ENCODE measurements at regions not wholly inside any gene's neighbourhood (a gene's known extent, or its start where the extent isn't known, plus 50 kb on each side); places are given as distances from the start of the nearest gene placed in this dataset.

DNA sequence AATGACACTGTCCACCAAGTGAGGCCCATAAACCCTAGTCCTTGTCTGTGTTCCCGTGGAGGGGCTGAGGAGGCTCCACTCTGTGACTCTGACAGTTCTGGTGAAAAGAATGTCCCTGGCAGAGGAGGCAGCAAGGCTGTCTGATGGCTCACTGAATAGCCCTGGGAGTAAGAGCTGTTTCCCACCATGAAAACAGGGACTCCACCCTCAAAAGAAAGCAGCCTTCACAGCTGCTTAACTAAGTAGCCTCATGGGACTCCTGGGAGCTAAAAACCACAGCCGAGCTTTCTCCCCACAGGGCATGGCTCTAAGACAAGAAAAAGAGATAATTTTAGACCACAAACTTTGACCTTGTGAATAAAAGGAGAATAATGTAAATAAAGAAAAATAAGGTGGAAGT, 135.1 kb upstream of the FRY start:
- DNase-seq (ENCODE audit: low read depth), result no peak

DNA sequence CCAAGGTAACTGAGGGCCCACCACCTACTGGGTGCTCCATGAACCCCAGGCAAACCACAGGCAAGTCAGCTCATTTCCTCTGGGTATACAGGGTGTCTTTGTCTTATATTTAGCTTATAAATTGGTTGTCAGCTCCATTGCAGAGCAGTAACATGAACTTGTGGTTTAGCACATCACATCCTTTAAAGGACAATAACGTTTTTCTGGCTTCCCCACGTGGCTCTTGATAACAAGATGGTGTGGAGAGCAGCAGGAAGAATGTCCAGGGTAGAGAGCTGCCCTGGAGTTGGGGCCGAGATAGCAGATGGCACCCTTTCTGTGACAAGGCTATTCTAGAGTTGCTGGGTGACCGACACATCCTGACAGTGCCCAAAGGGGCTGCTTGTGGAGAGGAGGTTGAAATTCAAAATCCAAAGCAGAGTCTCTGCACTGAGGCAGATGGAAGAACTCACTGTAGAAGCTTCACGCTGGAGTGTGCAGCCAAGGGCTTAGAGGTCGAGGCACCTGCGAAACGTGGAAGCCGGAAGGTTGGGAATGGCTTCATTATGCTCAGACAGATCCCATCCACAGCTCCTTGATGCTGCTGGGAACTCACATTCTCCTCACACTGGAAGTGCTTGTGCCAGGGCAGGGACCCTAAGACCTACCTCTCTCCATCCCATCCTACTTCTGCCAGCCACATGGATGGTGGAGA, 133.0 kb upstream of the FRY start:
- DNase-seq (ENCODE audit: low read depth), result no peak

DNA sequence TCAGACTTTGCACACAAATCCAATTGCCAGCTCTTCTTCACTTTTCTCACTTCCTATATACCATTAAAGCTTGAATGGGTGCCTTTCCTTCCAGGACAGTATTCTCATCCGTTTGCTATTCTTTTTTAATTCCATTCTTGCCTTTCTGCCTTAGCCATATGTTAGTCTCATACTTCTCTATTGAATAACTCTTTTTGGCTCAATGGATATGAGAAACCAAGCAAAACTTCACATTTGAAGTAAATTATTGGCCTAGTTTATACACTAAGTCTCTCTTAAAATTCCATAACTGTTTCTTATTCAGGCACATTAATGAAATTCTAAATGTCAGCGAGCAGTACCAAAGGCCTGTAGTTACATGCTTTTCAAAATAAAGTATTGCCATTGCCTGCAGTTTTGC, 129.6 kb upstream of the FRY start:
- DNase-seq (ENCODE audit: low read depth), result no peak

DNA sequence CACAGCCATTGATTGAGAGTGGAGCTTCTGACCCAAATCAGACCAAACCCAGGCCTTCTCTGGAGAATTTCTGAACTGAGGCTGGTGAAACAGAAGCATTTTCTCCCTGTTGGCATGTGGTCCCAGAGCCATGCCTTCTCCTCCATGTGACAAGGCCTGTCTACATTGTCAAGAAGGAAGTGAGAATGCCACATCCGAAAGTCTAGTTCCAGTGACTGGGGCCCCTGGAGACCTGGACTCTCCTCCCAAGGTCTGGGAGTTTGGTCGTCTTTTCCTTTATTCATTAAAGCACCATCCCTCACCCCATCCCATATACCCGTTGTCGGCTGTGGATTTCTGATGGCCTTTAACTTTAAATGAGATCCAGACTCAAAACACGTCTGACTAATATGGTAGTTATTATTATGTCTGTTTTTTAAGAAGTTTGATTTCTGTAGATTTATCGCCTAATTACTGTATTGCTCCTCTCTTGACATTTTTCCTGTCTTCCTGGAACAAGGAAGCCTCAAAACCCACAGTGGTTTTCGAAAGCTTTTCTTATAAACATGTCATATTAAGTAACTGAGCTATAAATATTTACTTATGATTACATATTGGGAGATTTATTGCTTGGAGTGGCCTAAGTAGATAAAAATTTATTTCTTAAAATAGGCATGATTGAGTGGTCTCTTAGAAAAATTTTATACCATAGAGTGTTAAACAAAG, 128.3 kb upstream of the FRY start:
- DNase-seq (ENCODE audit: low read depth), result no peak

DNA sequence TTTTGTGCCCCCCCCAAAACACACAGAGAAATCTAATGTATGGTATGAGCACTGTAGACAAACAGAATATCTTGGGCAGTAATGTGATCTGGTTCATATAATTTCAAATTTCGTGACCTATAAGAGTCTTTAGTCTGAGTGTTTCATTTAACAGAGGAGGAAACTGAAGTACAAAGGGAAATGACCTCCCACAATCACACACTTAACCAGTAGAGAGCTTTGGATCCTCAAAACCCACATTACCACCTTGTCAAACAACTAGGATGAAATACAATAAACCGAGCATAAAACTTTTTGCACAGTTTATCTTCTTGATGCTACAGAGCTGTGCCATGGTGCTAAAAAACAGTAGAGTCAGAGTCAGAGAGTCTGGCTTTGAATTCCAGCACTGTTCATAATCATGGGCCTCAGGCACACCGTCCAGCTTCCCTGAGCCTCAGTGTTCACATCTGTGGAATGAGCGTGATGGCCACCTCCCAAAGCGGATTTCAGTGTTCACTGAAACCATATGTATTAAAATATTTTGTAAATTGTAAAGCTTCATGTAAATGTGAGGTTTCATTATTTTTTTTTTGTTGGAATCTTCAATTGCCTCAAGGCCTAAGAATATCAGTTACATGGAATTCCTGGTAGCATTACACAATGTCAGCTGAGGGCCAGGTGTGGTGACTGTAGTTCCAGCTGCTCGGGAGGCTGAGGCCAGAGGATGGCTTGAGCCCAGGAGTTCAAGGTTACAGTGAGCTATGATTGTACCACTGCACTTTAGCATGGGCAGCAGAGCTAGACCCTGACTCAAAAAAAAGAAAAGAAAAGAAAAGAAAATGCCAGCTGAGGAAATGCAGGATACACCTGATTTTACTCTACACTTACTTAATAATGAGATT, 126.4 kb upstream of the FRY start:
- DNase-seq (ENCODE audit: low read depth), result no peak

DNA sequence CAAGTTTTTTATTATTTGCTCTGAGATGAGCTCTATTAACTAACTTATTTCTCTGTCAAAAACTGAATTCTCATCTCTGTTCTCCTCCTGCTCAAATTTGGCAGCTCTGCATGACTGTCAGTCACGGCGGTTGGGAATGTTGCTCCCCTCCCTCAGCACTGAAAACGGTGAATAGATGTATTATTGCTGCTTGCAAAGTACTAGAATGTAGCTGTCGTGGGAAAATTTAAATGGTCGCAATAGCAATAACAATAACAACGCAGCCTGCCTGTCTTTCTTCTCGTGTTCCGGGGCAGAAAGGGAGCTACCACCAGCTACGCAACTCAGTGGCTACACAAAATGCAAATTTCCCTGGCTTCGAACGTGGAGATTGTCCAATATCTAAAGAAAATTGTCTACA, 125.6 kb upstream of the FRY start:
- DNase-seq (ENCODE audit: low read depth), result no peak

DNA sequence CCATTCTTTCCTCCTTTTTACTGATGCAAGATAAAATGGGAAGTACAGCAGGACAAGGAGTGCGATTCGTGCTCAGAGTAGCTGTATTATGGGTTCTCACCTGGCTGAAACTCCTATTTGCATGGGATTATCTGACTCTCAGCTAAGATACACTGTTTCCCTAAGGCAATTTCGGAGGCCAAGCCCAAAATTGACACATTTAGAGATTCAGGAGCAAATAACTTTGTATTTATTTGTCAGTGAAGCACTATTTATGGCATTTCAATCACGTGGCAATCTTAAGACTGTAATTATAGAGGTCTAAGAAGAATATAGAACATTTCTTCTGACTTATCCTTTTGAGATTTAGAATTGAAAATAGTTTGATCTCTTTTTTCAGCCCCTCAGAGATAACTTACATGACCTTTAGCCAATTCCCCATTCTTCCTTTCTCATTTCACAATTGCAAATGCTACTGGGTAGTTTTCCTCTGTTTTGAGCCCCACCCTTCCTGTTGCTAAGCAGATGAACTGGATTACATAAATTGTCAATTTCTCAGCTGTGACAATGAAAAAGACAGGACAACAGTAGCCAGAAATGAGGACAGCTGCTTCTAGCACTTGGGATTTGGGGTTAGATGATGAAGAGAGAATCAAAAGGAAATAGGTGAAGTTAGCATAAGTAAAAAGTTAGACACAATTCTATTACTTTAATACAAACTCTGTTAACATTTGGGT, 122.7 kb upstream of the FRY start:
- DNase-seq (ENCODE audit: low read depth), result no peak

DNA sequence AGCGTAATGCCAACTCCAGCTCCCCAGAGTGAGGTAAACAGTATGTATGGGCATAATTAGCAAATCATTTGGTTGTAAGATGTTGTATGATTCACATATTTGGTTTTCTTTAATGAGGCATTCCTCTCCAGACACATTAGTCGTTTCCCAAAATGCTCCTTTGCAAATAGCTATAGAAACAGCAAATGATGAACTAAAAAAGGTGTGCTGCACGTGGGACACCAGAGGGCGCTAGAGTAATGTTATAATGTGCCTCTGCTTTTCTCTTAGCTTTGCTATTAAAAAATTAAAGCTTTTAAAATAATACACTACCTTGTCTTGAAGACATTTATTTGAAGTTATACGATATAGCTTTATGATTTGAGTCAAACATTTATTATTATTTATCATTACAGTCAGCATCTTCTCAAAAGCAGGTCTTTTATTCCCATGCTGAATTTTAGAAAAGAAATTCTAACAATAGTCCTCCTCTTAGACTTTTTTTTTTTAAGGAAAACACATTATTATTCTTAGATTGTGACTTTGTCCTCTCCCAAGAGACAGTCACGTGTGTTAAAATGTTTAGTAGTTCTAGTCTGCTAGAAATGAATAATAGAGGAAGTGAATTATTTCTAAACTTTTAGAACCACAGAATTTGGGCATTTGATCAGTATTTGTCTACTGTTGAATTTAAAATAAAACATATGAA, 121.6 kb upstream of the FRY start:
- DNase-seq (ENCODE audit: low read depth), result peak; percentile 44

DNA sequence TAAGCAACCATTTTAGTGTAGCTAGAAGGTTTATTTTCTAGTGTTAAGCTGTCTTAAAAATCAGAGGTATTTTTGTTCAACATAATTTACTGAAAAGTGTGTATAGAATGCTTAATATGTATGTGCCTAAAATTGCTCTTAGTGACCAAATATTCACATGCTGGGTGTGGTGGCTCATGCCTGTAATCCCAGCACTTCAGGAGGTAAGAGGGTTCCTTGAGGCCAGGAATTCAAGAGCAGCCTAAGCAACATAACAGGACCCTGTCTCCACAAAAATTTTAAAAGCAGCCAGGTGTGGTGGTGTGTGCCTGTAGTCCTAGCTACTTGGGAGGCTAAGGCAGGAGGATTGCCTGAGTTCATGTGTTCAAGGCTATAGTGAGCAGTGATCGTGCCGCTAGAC, 120.9 kb upstream of the FRY start:
- no peak for DNase-seq (ENCODE audit: low read depth)

DNA sequence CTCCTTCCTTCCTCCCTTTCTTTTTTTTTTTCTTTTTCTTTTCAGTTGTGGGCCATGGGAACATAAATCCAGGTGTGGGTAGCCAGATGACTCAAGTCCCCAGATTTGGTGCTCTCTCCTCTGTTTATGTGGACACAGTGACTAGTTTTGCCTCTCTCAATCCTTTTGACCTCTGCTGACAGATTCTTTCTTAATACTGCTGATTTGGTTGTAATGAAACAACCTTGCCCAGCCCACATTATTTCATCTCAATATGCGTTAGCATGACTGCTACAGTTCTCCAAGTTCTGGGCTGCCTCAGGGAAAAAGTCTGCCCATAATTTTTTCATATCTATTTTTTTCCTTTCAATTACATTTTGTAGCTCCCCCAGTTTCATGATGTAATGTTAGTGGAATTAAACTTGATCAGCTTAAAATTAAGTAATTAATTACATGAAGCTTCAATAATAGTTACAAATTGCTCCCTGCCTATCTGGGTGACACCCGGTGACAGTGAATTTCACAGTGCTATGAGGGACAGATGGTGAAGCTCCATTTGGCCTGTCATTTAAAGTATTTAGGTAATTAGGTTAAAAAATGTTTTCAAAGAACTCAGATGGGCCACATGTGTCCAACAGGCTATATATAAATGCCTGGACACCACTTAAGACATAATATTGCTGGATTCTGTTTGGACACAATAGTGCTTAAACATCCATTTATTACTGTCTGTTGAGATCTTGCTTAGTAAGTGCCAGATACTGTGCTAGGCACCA, 118.8 kb upstream of the FRY start:
- DNase-seq (ENCODE audit: low read depth), result no peak

DNA sequence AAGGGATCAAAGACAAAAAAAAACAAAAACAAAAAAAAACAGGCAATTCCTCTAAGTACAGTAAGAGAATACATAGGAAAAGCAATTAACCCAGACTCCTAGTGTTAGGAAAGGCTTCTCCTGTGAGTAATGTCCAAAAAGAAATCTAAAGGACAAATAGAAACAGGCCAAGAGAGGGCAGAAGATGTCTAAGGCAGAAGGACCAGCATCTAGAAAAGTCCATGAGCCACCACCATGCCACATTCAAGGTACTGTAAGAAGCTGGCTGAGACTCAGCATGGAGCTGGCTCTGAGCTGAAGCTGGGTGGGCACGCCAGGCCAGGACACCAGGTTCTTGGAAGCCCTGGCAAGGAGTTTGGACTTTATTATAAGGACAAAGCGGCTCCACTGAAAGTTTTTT, 118.1 kb upstream of the FRY start:
- DNase-seq (ENCODE audit: low read depth), result no peak

DNA sequence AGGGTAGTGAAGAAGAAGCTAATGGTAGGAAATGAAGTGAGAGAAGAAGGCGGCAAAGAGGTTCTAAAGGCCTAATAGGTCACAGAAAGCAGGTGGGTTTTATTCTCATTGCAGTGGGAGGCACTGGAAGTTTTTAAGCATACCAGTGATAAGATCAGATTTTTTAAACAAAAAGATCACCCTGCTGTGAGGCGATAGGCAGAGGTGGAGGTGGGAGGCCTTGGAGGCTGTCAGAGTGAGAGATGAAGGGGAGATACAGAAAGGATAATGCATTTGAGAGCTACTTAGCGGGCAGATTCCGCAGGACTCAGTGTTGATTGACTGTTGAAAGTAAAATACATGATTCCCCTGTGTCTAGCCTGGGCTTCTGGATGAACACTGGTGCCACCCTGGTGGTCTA, 116.7 kb upstream of the FRY start:
- no peak for DNase-seq (ENCODE audit: low read depth)

DNA sequence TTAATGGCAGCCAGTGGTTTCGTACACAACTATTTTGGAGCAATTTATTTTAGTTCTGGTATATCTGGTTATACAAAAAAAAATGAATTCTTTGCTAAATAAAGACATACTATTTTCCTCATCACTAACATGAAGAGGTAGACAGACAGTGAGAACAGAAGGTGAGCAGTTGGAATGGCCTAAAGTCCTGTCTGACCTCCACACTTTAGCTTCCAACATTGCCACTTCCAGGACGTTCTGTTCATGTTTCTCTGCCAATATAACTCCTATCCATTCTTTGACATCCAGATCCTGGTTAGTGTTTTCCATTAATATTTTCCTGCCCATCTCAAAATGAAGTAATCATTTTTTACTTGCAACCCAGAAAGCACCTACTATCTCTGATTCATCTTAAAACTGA, 112.9 kb upstream of the FRY start:
- no peak for DNase-seq (ENCODE audit: low read depth)

DNA sequence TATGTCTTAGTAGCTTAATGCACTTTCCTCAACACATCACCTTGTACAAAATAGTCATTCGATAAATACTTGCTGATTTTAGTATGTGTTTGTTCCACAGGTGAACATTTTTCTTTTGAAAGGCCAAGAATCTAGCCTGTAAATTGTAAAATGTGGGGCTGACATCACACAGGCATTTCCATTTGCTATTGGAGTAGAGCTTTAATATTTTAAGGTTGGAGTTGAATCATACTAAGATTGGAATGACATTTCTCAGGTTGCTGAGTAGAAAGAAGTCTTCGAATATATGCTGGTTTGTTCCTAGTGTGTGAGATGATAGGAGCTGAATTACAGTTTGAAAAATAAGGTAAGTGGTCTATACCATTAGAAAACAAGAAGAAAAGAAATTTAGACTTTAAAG, 112.3 kb upstream of the FRY start:
- no peak for DNase-seq (ENCODE audit: low read depth)

DNA sequence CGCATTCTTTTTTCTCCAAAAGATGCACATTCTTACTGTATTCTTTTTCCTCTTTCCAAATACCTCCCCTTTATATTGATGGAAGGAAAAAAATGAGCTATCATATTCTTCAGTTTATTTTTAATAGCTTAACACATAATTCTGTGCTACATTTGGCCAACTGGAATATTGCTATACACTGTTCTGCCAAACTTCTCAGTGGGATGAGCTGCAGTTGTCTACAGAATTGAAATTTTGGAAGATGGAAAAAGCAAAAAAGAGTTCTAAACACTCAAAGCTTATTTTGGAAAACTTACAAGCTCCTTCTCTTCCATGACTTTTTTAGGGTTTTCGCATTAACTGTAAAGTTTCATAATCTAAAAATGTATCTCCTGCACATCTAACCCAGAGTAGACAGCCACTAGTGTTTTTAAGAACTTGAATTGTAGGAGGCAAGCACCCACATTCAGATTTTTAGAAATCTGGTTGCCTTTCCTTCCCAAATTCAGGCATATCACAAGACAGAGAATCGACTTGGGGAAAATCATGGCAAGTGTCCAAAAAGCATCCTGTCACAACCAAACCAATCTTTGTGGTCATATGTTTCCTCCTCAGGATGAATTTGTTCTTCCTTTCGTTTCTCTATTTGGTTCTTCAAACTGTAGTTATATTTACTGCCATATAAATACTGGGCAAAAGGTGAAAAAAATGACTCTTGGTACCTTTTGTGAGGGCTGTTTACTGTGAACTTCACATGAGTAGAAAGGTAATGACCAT, 111.4 kb upstream of the FRY start:
- no peak for DNase-seq (ENCODE audit: low read depth)

DNA sequence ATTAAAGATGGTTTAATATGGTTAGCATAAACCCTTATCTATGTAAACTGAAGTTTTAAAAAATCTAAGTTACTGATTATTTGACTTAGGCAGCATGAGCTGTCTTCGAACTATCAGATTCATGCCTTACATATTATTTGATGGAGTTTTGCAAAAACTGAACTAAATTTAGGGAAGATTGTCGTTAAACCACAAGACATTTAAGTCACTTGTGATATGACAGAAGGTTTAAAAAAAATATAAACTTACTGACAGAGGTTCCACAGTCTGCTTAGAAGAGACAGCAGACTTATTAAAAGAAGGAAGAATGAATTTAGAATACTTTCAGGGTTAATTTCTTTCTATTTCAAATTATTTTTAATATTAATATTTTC, 110.9 kb upstream of the FRY start:
- DNase-seq (ENCODE audit: low read depth), result no peak

DNA sequence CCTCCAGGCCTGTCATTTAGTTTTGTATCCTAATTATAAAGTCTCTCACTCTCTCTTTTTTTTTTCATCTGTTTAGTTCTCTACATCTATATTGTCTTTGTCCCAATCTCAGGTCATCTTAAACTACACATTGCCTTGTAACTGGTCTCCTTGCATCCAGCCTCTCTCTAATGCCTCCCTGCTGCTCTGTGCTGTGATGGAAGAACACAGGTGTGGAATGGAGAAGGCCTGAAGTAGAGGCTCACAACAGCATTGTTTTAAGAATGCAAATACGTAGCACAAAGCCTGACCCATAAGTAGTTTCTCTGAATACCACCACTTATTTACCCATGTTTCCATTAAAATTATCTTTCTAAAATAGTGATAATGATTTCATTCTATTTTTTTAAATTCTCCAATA, 108.8 kb upstream of the FRY start:
- no peak for DNase-seq (ENCODE audit: low read depth)

DNA sequence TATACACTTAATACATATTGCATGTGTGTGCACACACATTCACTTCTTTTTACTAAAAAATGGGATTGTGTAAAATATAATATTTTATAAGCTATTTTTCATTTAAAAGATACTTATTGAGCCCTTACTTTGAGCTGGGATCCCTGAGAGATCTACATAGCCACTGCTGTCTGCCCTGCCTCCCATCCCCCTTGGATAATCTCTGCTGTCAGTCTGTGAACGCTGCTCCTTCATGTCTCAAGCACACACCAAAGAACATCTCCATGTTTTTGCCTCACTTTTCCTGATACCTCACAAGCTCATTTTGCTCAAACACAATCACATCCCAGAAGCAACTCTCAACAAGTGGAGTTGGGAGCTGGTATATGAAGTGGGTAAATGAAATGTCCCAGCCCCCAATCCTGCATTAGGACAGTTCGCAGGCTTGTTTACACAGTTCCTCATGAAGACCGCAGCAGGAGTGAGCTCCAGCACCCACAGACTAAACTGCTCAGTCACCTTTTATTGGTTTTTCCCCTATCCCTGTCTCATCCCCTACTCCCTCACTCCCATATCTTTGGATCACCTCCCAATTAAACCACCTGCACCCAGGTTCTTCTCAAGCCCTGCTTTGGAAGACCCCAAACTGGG, 108.3 kb upstream of the FRY start:
- no peak for DNase-seq (ENCODE audit: low read depth)

DNA sequence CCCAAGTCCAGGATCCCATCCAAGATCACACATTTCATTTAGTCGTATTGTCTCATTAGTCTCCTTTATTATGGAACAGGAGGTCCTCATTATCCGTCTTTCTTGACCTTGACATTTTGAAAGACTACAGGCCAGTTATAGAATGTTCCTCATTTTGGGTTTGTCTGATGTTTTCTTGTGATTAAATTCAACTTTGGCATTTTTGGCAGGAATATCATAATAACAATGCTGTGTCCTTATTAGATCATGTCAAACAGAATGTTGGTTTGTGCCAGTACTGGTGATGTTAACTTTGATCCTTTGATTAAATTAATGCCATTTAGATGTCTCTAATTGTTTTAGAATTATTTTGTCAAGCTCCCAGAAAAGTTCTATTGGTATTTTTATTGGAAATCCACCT, 106.5 kb upstream of the FRY start:
- DNase-seq (ENCODE audit: low read depth), result no peak

DNA sequence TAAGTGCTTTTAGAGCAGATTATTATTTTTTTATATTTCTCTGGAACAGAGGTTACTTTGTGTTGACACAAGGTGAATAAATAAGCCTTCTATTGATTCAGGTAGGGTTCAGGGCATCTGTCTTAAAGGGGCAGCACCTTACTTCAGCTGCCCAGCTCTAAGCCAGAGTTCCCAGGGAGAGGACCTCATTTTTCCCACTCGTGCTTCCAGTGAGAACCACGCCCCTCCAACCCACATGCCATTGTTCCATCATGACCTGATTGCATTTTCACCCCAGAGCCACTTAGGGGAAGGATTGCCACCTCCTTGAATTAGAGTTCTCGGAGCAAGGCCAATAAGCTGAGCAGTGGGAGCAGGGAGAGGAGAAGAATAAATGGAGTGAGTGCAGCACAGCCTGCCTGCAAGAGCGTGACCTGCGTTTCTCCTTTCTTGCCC, 104.3 kb upstream of the FRY start:
- DNase-seq (ENCODE audit: low read depth), result no peak

Measured in activated T-cell treated with anti-CD3 and anti-CD28 coated beads for 1 hour (primary cell).